COLO829 (cell line): ENCODE measurements at regions not wholly inside any gene's neighbourhood (a gene's known extent, or its start where the extent isn't known, plus 50 kb on each side); places are given as distances from the start of the nearest gene placed in this dataset.

Experiments
- DNase-seq: peaks from one replicate; pipeline ENCODE4 v3.0.0; 2012; ENCODE audit warnings: low spot score

GRCh38 chr9:28747351-28747985 is 1174.2 kb upstream of the C9orf72 start:
- no peak for DNase-seq

GRCh38 chr9:28750136-28750535 is 1176.9 kb upstream of the C9orf72 start:
- DNase-seq = no peak

GRCh38 chr9:28758341-28758740 is 1185.1 kb upstream of the C9orf72 start:
- DNase-seq = no peak

GRCh38 chr9:28758971-28759370 is 1185.7 kb upstream of the C9orf72 start:
- no peak for DNase-seq

GRCh38 chr9:28762167-28762566 is 1188.9 kb upstream of the C9orf72 start:
- DNase-seq = no peak

GRCh38 chr9:28764532-28764931 is 1191.3 kb upstream of the C9orf72 start:
- DNase-seq = no peak

GRCh38 chr9:28770226-28770625 is 1196.9 kb upstream of the C9orf72 start:
- DNase-seq = no peak

- DNase-seq = no peak
Measured at GRCh38 chr9:28770827-28771226, 1197.5 kb upstream of the C9orf72 start.

GRCh38 chr9:28774433-28775235 is 1201.4 kb upstream of the C9orf72 start:
- DNase-seq = peak; percentile 13

- DNase-seq = no peak
Measured at GRCh38 chr9:28779243-28779642, 1206.0 kb upstream of the C9orf72 start.

GRCh38 chr9:28781481-28781880 is 1208.2 kb upstream of the C9orf72 start:
- no peak for DNase-seq

- DNase-seq = peak; percentile 30
Measured at GRCh38 chr9:28782630-28783029, 1209.3 kb upstream of the C9orf72 start.

- DNase-seq = no peak
Measured at GRCh38 chr9:28792716-28793115, 1219.4 kb upstream of the C9orf72 start.

- no peak for DNase-seq
Measured at GRCh38 chr9:28799876-28800275, 1226.6 kb upstream of the C9orf72 start.

- DNase-seq = no peak
Measured at GRCh38 chr9:28801144-28801799, 1228.0 kb upstream of the C9orf72 start.

GRCh38 chr9:28805197-28805596 is 1231.9 kb upstream of the C9orf72 start:
- no peak for DNase-seq

GRCh38 chr9:28808042-28808441 is 1234.8 kb upstream of the C9orf72 start:
- DNase-seq = peak; percentile 9

GRCh38 chr9:28810388-28811075 is 1237.3 kb upstream of the C9orf72 start:
- peak; percentile 32 for DNase-seq

GRCh38 chr9:28820741-28821140 is 1247.5 kb upstream of the C9orf72 start:
- no peak for DNase-seq

- no peak for DNase-seq
Measured at GRCh38 chr9:28821240-28821639, 1248.0 kb upstream of the C9orf72 start.

GRCh38 chr9:28824432-28824963 is 1251.2 kb upstream of the C9orf72 start:
- DNase-seq = peak; percentile 7

GRCh38 chr9:28832168-28832770 is 1259.0 kb upstream of the C9orf72 start:
- DNase-seq = no peak
